SJCRH30 (cell line): ENCODE measurements at regions not wholly inside any gene's neighbourhood (a gene's known extent, or its start where the extent isn't known, plus 50 kb on each side); places are given as distances from the start of the nearest gene placed in this dataset.
A peak's percentile ranks its signal among the peaks of the same experiment; 100 is the strongest.

ENCODE experiments used
- DNase-seq, 2 experiments: peaks; one replicate each; pipeline ENCODE4 v3.0.0-alpha.2; 2015 to 2020
- H3K27ac ChIP-seq: fragments of 250-450 bp; sonication (Bioruptor Pico); 2 replicates; pipeline ENCODE4 v1.5.1; 2020; ENCODE audit warnings: mild to moderate bottlenecking, moderate library complexity
- H3K27me3 ChIP-seq: fragments of 250-450 bp; sonication (Bioruptor Pico); 2 replicates; pipeline ENCODE4 v1.5.1; 2020; ENCODE audit warnings: mild to moderate bottlenecking, moderate library complexity
- H3K36me3 ChIP-seq: fragments of 250-450 bp; sonication (Bioruptor Pico); 2 replicates; pipeline ENCODE4 v1.5.1; 2020; ENCODE audit warnings: mild to moderate bottlenecking, moderate library complexity
- H3K4me1 ChIP-seq: fragments of 250-450 bp; sonication (Bioruptor Pico); 2 replicates; pipeline ENCODE4 v1.5.1; 2020; ENCODE audit warnings: mild to moderate bottlenecking, moderate library complexity
- H3K4me3 ChIP-seq: fragments of 250-450 bp; sonication (Bioruptor Pico); 2 replicates; pipeline ENCODE4 v1.5.1; 2020; ENCODE audit warnings: mild to moderate bottlenecking, moderate library complexity
- H3K9me3 ChIP-seq: fragments of 250-450 bp; sonication (Bioruptor Pico); replicated peaks from 2 replicates; pipeline ENCODE4 v1.5.1; 2020; ENCODE audit warnings: mild to moderate bottlenecking, moderate library complexity

GRCh38 chr16:66082424-66082823, 284.1 kb upstream of the CDH5 start:
- DNase-seq = no peak
- no peak overlapping the region for H3K27ac ChIP-seq
- no peaks in the 10 kb centered on the region for H3K27me3 ChIP-seq
- H3K9me3 ChIP-seq = 0 out of 2 replicates have a peak, but pooled peaks cover 7% of the 10 kb centered on the region
- no peaks in the 10 kb centered on the region; the same call in 1 of the 2 replicates for H3K4me1 ChIP-seq
- H3K36me3 ChIP-seq = no peaks in the 10 kb centered on the region
- no peak overlapping the region for H3K4me3 ChIP-seq

GRCh38 chr16:66081775-66082366, 284.6 kb upstream of the CDH5 start:
- no peak overlapping the region for H3K27ac ChIP-seq
- DNase-seq = no peak
- H3K4me3 ChIP-seq = no peak overlapping the region
- no peaks in the 10 kb centered on the region; the same call in 1 of the 2 replicates for H3K4me1 ChIP-seq
- H3K9me3 ChIP-seq = 0 out of 2 replicates have a peak, but pooled peaks cover 7% of the 10 kb centered on the region
- H3K36me3 ChIP-seq = no peaks in the 10 kb centered on the region
- no peaks in the 10 kb centered on the region for H3K27me3 ChIP-seq

DNA sequence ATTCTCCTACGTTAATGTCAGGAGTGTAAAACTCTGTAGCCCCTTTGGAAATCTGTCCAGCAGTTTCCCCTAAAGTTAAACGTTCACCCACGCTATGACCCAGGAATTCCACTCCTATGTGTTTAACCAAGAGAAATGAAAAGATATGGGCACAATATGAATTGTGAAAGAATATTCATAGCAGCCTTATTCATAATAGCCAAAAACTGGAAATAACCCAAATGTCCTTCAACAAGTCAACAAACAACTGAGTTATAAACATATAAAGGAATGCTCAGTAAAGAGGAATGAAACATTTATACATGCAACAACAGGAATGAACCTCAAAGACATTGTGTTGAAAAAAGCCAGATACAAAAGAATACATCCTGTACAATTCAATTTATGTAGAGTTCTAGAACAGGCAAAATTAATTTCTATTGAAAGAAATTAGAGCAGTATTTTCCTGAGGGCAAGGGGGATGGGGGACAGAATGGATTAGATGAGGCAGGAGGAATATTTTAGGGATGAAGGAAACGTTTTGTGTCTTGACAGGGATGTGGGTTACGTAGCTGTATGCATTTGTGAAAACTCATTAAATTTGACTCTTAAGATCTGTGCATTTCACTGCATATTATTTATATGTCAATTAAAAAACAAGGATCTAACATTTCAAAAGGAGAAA, 286.7 kb upstream of the CDH5 start:
- no peaks in the 10 kb centered on the region for H3K27me3 ChIP-seq
- no peak overlapping the region for H3K27ac ChIP-seq
- H3K9me3 ChIP-seq = 0 out of 2 replicates have a peak, but pooled peaks cover 4% of the 10 kb centered on the region
- no peaks in the 10 kb centered on the region; the same call in 1 of the 2 replicates for H3K4me1 ChIP-seq
- no peak overlapping the region for H3K4me3 ChIP-seq
- DNase-seq = no peak
- no peaks in the 10 kb centered on the region for H3K36me3 ChIP-seq

DNA sequence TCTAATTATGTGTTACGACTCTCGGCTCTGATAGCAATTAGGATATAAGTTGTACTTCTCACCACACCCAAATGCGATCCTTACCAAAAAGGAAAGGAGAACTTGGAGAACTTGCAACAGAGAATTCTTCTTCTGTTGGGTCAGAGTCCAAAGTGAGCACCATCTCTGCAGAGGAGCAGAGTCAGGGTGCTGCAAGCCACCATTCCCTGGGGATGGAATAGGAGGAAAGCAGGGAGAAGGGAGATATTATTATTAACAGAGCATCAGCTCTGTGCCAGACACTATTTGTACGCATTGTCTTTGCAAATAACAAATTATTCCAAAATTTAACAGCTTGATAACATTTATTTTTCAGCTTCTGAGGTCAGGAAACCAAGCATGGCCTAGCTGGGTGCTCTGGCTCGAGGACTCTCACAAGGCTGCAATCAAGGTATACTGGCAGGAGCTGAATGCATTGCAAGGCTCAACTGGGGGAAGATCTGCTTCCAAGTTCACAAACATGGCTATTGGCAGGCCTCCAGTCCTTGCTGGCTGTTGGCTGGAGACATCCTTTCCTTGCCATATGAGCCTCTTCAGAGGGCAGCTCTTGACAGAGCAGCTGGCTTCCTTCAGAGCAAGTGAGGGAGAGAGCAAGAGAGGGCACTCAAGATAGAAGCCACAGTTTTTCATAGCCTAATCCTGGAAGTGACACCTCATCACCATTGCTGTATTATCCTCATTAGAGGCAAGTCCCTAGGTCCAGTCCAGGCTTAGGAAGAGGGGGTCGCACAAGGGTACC, 296.2 kb upstream of the CDH5 start:
- peak; percentile 90 to 96 for DNase-seq
- Histone ChIP-seq H3K9me3 (peaks cover 13% of the 10 kb centered on the region), H3K27me3 (no peaks in the 10 kb centered on the region), H3K36me3 (no peaks in the 10 kb centered on the region), H3K27ac (peak overlapping the region; percentile 1; the same call in 1 of the 2 replicates), H3K4me1 (peaks cover 25% of the 10 kb centered on the region), H3K4me3 (no peak overlapping the region)

DNA sequence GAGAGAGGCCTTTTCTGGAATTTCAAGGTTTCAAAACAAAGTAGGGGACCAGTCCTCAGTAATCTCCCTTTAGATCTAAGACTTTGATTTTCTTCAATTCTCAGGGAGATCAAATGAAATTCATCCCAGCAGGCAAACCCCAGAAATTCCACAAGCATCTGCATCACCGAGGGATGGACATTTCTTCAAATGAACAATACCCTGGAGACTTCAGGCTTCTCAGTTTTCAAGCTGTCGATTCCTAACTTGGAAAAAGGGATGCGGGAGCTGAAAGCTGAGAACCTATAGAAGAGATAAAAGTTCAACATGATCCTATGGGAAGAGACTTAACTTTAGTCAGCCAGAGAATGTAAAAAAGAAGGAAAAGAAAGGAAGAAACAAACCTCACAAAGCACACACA, 296.9 kb upstream of the CDH5 start:
- DNase-seq = peak; percentile 61 to 78

DNA sequence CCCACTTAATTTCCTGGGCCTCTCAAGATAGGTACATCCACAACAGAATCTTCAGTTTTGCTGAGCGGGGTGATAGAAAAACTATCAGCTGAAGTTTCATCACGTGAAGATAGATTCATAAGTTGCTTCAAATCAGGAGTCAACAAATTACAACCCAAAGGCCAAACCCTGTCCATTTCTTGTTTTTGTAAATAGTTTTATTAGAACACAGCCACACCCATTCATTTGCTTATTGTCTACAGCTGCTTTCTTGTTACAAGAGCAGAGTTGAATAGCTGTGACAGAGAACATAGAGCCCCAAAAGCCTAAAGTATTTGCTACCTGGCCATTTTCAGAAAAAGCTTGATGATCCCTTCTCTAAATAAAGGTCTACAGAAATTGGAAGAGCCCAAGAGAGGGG, 300.1 kb upstream of the CDH5 start:
- Histone ChIP-seq H3K9me3 (0 out of 2 replicates have a peak, but pooled peaks cover 5% of the 10 kb centered on the region), H3K27me3 (no peaks in the 10 kb centered on the region), H3K27ac (no peak overlapping the region), H3K4me1 (peaks cover 33% of the 10 kb centered on the region), H3K4me3 (no peak overlapping the region), H3K36me3 (no peaks in the 10 kb centered on the region)
- DNase-seq = no peak

More for the DNA sequence above, 296.9 kb upstream of the CDH5 start:
- peaks cover 13% of the 10 kb centered on the region for H3K9me3 ChIP-seq
- no peaks in the 10 kb centered on the region for H3K27me3 ChIP-seq
- H3K36me3 ChIP-seq = no peaks in the 10 kb centered on the region
- H3K27ac ChIP-seq = peak overlapping the region; percentile 1; the same call in 1 of the 2 replicates
- peaks cover 33% of the 10 kb centered on the region for H3K4me1 ChIP-seq
- no peak overlapping the region for H3K4me3 ChIP-seq

DNA sequence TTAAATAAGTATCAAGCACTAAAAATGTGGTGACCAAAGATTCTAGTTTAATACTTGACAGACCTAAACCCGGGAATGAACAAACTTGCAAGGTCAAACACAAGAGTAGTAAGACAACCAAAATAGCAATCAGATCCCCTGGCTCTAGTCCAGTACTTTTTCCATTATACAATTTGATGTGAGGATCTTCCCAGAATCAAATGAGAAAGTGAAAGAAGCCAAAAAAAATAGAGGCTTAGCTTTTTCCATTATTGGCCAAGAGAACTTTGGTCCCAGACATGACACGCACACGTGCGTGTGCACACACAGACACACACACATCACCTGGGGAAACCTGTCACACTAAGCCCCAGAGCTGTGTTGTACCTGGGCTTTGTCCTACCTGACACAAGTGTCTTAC, 300.6 kb upstream of the CDH5 start:
- DNase-seq = no peak
- Histone ChIP-seq H3K27ac (no peak overlapping the region), H3K4me3 (no peak overlapping the region), H3K4me1 (peaks cover 30% of the 10 kb centered on the region), H3K9me3 (0 out of 2 replicates have a peak, but pooled peaks cover 5% of the 10 kb centered on the region), H3K27me3 (no peaks in the 10 kb centered on the region), H3K36me3 (no peaks in the 10 kb centered on the region)

GRCh38 chr16:66064801-66065530, 301.5 kb upstream of the CDH5 start:
- H3K4me3 ChIP-seq = no peak overlapping the region
- DNase-seq = peak; percentile 28 to 58
- peak overlapping the region; percentile 15; the same call in 1 of the 2 replicates for H3K27ac ChIP-seq
- 0 out of 2 replicates have a peak, but pooled peaks cover 5% of the 10 kb centered on the region for H3K9me3 ChIP-seq
- H3K4me1 ChIP-seq = peaks cover 25% of the 10 kb centered on the region
- no peaks in the 10 kb centered on the region for H3K27me3 ChIP-seq
- H3K36me3 ChIP-seq = no peaks in the 10 kb centered on the region

DNA sequence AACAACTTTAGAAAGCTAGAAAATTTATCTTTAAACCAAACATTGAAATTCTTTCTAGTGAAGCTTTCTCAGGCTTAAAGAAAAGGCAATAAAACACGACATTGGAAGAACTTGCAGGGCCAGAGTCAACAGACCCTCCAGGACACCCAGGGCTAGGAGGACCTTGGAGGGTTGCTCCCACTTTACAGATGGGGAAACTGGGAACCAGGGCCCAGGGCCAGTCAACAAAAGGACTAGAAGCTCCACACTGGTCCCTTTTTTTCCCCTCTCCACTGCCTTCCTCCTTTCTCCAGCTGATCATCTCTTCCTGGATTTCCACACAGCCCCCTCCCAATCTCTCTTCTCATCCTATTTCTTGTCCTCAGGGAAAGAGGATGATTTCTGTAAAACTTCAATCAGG, 307.7 kb upstream of the CDH5 start:
- Histone ChIP-seq H3K36me3 (no peaks in the 10 kb centered on the region), H3K4me3 (no peak overlapping the region), H3K27ac (no peak overlapping the region), H3K27me3 (no peaks in the 10 kb centered on the region), H3K4me1 (peaks cover 7% of the 10 kb centered on the region), H3K9me3 (0 out of 2 replicates have a peak, but pooled peaks cover 5% of the 10 kb centered on the region)
- no peak for DNase-seq

DNA sequence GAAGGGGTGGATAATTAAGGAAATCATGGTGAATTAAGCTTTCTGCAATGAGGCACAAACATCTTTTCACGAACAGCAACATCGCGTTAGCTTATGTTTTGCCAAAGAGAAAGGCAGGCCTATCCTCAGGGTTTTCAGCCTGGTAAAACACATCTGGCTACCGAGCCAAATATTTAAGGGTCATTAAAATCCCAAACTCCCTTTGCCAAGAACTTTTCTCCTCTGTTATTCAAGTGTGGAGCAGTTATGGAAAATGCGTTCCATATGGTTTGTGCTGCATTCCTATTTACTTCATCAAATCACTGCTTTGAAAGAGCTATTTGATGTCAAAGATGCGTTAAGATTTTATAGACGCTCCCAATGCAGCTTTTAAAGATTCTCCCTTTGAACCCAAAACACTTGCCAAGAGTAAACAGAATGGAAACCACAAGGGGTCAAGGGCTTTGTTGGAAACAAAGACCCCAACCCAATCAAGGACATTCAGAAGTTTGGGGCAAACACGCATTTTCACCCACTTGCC, 308.3 kb upstream of the CDH5 start:
- no peaks in the 10 kb centered on the region for H3K36me3 ChIP-seq
- no peak for DNase-seq
- H3K27me3 ChIP-seq = no peaks in the 10 kb centered on the region
- no peaks in the 10 kb centered on the region for H3K9me3 ChIP-seq
- H3K4me1 ChIP-seq = peaks cover 10% of the 10 kb centered on the region
- H3K27ac ChIP-seq = no peak overlapping the region
- H3K4me3 ChIP-seq = no peak overlapping the region

DNA sequence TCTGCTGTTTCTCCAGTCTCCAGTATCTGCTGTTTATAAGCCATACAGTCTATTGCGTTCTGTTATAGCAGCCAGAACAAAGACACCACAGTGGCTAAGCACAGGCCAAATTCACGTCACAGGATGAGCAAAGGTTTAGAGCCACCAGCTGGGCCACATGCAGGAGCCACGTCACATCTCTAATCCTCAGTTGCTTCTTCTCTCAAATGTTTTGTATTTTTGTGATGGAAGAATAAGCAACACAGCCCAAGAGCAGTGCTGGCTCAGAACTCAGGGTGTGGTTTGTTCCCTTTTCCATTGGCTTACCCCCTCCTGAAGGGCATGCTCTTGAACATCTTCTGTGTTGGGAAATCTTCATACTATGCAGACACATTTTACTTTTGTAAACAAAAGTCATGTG, 309.4 kb upstream of the CDH5 start:
- H3K36me3 ChIP-seq = no peaks in the 10 kb centered on the region
- peaks cover 10% of the 10 kb centered on the region for H3K4me1 ChIP-seq
- H3K9me3 ChIP-seq = no peaks in the 10 kb centered on the region
- H3K27me3 ChIP-seq = no peaks in the 10 kb centered on the region
- H3K27ac ChIP-seq = no peak overlapping the region
- DNase-seq = no peak
- no peak overlapping the region for H3K4me3 ChIP-seq

DNA sequence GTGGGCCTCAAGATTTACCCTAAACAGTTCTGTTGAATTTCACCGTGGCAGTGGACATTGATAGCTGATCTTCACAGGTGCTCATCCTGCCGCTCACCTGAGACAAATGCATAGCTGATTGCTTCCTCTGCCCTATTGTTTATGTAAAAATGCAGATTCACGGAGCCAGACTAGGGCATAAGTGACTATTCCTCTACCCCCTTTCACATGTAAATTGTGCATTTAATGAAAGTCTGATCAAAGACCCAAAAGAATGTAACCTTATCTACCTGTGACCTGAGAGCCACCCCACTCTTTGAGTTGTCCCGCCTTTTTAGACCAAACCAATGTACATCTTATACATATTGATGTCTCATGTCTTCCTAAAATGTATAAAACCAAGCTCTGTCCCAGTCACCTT, 312.4 kb upstream of the CDH5 start:
- no peak for DNase-seq
- Histone ChIP-seq H3K27ac (no peak overlapping the region), H3K36me3 (no peaks in the 10 kb centered on the region), H3K9me3 (no peaks in the 10 kb centered on the region), H3K4me3 (no peak overlapping the region), H3K27me3 (no peaks in the 10 kb centered on the region), H3K4me1 (peaks cover 20% of the 10 kb centered on the region)

- H3K27me3 ChIP-seq = no peaks in the 10 kb centered on the region
- H3K27ac ChIP-seq = no peak overlapping the region
- DNase-seq = no peak
- H3K4me1 ChIP-seq = peaks cover 18% of the 10 kb centered on the region
- H3K4me3 ChIP-seq = no peak overlapping the region
- no peaks in the 10 kb centered on the region for H3K36me3 ChIP-seq
- no peaks in the 10 kb centered on the region for H3K9me3 ChIP-seq
Observed at GRCh38 chr16:66052745-66053144, 313.7 kb upstream of the CDH5 start.

DNA sequence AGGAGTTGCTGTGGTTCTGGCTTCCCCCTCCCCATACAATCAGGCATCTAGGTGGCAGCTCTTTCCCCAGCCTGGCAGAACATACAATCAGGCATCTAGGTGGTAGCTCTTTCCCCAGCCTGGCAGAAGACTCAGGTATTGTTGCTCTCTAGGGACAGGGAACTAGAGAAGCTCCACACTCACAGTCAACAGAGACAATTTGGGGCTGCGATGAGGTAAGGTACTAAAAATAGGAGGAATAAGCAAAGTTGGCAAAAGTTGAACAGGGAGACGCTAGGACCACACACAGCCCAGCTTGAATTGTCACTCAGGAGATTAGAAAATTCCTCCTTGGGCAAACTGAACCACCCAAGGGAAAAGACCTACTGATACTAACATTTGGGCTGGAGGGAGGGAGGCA, 315.5 kb upstream of the CDH5 start:
- peak overlapping the region; percentile 3; the same call in 1 of the 2 replicates for H3K27ac ChIP-seq
- H3K36me3 ChIP-seq = no peaks in the 10 kb centered on the region
- no peaks in the 10 kb centered on the region for H3K27me3 ChIP-seq
- H3K9me3 ChIP-seq = no peaks in the 10 kb centered on the region
- peaks cover 18% of the 10 kb centered on the region for H3K4me1 ChIP-seq
- H3K4me3 ChIP-seq = no peak overlapping the region
- peak; percentile 58 to 73 for DNase-seq
